A673 (cell line): ENCODE measurements at regions not wholly inside any gene's neighbourhood (a gene's known extent, or its start where the extent isn't known, plus 50 kb on each side); places are given as distances from the start of the nearest gene placed in this dataset.

Experiments
- CTCF ChIP-seq: fragments of 300-800, 200-600 bp; sonication (generic); conservative IDR thresholded peaks from 2 replicates; pipeline ENCODE4 v1.5.1; 2017; ENCODE audit warnings: low read depth, mild to moderate bottlenecking, antibody characterized with exemption, low read length, moderate library complexity, mixed read lengths
- EZH2 ChIP-seq: fragments of 200-600 bp; sonication (generic); IDR thresholded peaks from 2 replicates; pipeline ENCODE4 v1.6.1; 2017; ENCODE audit warnings: borderline replicate concordance, low read depth, mild to moderate bottlenecking, mixed read lengths, antibody characterized with exemption, low read length; ENCODE audit not compliant: poor library complexity, severe bottlenecking

GRCh38 chr1:72892461-72892860, 610.1 kb upstream of the NEGR1 start:
- TF ChIP-seq CTCF: no peak
- TF ChIP-seq EZH2: no peak
